Mucosa of stomach (tissue), 1 donor: ENCODE measurements at regions not wholly inside any gene's neighbourhood (a gene's known extent, or its start where the extent isn't known, plus 50 kb on each side); places are given as distances from the start of the nearest gene placed in this dataset.

Experiments used
- H3K27me3 ChIP-seq: one replicate; pipeline ENCODE4 v1.7.0; 2013; ENCODE audit warnings: mild to moderate bottlenecking, low read length; ENCODE audit not compliant: control insufficient read depth, insufficient read depth
- H3K36me3 ChIP-seq: one replicate; pipeline ENCODE4 v1.7.0; 2013; ENCODE audit warnings: low read length; ENCODE audit not compliant: control insufficient read depth, insufficient read depth
- H3K4me1 ChIP-seq: one replicate; pipeline ENCODE4 v1.7.0; 2013; ENCODE audit warnings: mild to moderate bottlenecking, low read length; ENCODE audit not compliant: control insufficient read depth, insufficient read depth
- H3K4me3 ChIP-seq: one replicate; pipeline ENCODE4 v1.7.0; 2013; ENCODE audit warnings: low read length
- H3K9ac ChIP-seq: one replicate; pipeline ENCODE4 v1.7.0; 2013; ENCODE audit warnings: mild to moderate bottlenecking, low read length, moderate library complexity
- H3K9me3 ChIP-seq: one replicate; pipeline ENCODE4 v1.7.0; 2013; ENCODE audit warnings: mild to moderate bottlenecking, low read length, moderate library complexity; ENCODE audit not compliant: control insufficient read depth
- donor health status: Pancreatic carcinoma.

DNA sequence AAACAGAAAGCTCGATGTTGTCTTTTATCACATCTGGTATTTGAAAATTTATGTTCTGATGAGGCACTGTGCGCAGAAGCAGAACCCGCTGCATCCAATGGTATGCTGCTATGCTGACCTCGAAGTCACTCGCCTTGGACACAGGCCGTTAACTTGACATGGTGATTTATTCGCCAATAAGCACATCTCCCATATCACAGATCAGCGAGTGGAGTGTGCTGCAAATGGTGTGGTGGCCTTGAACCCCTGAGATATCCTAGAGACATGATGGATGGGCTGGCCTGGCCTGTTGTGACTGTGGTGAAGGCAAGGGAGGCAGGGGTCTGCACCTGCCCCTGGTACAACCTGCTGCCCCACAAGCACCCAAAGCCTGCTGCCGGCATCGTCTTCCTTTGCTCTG, 175.4 kb upstream of the FRG1 start:
- Histone ChIP-seq H3K9ac (no peak overlapping the region), H3K4me3 (no peak overlapping the region), H3K4me1 (no peaks in the 10 kb centered on the region), H3K27me3 (no peaks in the 10 kb centered on the region), H3K9me3 (no peaks in the 10 kb centered on the region), H3K36me3 (no peaks in the 10 kb centered on the region)

DNA sequence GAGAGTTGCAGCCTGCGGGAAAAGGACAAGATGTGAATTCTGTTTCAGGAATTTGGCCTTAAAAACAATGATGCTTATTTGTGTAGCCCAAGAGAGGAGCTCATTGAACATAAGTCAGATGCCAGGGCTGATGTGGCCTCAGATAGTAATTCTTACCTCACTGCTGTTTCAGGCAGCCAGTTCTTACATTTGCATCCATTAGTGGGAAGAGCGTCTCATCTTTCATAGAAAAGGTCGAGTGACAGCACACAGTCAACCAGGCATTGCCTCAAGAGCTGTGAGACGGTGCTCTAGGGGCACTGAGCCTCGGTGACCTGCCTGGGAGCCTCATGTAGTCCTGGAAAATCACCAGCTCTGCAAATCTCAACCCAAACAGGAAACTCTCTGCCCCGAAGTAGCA, 174.9 kb upstream of the FRG1 start:
- H3K9ac ChIP-seq: no peak overlapping the region
- no peaks in the 10 kb centered on the region for H3K36me3 ChIP-seq
- H3K4me1 ChIP-seq: no peaks in the 10 kb centered on the region
- H3K27me3 ChIP-seq: no peaks in the 10 kb centered on the region
- H3K9me3 ChIP-seq: no peaks in the 10 kb centered on the region
- H3K4me3 ChIP-seq: no peak overlapping the region

DNA sequence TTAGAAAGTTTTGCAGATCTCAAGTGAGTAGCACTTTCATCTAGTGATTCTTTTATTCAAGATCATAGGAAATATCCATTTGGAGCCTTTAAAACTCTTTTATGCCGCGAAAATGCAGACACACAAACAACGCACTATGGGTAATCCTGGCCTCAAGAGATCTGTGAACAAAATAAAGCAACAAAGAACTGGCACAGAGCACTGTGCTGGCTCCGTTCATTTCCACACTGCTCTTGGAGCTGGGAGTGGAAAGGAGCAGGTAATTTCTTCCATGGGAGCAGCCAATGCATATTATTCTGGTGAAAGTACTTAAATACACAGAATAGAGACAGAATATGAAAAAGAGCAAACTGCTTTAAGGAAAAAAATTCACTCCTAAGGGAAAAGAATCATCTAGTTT, 172.7 kb upstream of the FRG1 start:
- Histone ChIP-seq H3K9ac (no peak overlapping the region), H3K36me3 (no peaks in the 10 kb centered on the region), H3K27me3 (no peaks in the 10 kb centered on the region), H3K9me3 (no peaks in the 10 kb centered on the region), H3K4me3 (no peak overlapping the region), H3K4me1 (no peaks in the 10 kb centered on the region)

DNA sequence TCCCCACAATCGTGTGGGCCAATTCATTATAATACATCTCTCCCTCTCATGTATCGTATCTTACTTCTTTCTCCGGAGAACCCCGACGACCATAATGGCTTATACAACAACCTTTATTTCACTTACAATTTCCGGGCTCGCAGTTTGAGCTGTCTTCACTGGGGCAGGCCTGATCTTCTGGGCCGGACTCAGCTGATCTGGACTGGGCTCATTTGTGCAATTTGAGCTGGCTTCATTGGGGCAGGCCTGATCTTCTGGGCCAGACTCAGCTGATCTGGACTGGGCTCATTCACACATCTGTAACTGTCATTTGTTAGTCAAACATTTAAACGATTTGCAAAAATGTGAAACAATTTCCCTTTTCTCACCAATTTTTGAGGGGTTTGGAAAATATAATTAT, 171.5 kb upstream of the FRG1 start:
- no peak overlapping the region for H3K9ac ChIP-seq
- no peaks in the 10 kb centered on the region for H3K4me1 ChIP-seq
- H3K27me3 ChIP-seq: no peaks in the 10 kb centered on the region
- H3K4me3 ChIP-seq: no peak overlapping the region
- H3K36me3 ChIP-seq: no peaks in the 10 kb centered on the region
- H3K9me3 ChIP-seq: no peaks in the 10 kb centered on the region

DNA sequence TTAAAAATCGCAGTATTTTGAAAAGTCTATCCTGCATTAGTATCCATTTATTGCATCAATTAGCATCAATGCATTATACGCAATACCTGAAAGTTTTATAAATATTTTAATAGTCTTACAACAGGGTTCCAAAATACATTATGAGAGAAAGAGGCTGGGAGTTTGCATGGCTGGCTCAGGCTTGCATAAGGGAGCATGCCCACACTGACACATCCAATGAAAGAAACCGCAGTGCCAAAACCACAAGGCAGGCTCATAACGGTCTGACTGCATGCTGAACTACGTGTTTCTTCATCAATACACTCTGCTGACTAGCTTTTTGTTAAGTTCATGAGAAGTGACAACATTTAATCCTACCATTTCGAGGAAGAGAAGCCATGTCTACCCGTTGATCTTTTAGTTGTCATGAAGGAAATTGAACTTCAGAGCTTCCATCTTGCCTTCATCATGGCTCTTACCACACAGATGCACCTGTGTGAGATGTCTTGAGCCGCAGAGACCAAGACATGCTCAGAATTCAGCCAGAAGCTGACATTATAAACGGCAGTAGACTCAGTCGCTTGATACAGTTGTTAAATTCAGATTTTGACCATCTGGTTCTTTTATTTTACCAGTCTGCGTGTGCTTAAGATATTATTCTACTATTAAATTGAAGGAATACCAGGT, 168.8 kb upstream of the FRG1 start:
- Histone ChIP-seq H3K9ac (no peak overlapping the region), H3K9me3 (no peaks in the 10 kb centered on the region), H3K4me3 (no peak overlapping the region), H3K36me3 (no peaks in the 10 kb centered on the region), H3K27me3 (no peaks in the 10 kb centered on the region), H3K4me1 (no peaks in the 10 kb centered on the region)

DNA sequence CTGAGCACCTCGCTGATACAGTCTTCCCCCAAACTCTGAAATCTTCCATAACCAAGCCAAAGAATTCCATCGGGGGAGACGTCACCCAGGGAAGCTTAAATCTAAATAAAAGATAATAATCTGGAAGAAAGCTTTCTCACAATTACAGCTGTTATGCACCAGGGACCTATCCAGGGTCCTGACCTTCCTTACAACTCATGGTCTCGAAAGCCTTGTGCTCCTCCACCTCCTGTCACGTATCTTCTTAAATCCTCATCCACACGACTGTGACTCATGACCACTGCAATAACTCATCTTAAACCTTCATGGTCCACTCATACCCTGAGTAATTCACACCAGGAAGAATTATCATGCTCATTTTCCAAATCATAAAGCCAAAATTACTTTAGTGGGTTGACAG, 166.8 kb upstream of the FRG1 start:
- no peaks in the 10 kb centered on the region for H3K36me3 ChIP-seq
- H3K9ac ChIP-seq: no peak overlapping the region
- H3K9me3 ChIP-seq: no peaks in the 10 kb centered on the region
- no peaks in the 10 kb centered on the region for H3K27me3 ChIP-seq
- H3K4me3 ChIP-seq: no peak overlapping the region
- H3K4me1 ChIP-seq: no peaks in the 10 kb centered on the region

DNA sequence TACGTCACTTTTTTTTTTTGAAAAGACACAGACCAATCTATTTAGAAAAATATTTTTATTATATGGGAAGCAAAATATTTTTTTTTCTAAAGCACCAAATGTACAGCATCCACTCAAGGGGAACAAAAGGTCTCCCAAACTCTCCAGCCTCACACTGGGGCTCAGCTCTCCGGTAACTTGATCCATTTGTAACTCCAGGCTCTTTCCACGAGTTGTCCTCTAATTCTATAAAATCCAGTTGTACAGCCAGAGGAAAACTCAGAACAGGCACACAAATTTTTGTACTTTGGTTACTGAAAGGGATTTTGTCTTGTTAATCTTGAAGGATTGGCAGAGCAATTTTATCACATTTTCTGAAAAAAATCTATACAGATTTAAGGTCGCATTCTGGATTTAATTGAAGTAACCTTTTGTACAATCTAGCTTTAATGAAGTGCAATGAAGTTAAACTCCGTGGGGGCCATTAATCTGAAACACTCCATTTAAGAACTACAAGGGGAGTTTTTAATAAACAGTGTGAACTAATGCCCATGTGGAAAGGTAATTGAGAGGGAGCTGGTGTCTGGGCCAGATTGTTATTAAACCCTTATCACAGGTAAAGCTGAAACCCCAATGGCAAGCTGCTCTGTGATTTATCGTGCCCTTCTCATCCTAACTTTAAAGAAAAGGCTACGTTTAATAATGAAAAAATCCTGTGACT, 161.2 kb upstream of the FRG1 start:
- Histone ChIP-seq H3K27me3 (no peaks in the 10 kb centered on the region), H3K9ac (no peak overlapping the region), H3K4me3 (no peak overlapping the region), H3K9me3 (no peaks in the 10 kb centered on the region), H3K36me3 (no peaks in the 10 kb centered on the region), H3K4me1 (no peaks in the 10 kb centered on the region)

DNA sequence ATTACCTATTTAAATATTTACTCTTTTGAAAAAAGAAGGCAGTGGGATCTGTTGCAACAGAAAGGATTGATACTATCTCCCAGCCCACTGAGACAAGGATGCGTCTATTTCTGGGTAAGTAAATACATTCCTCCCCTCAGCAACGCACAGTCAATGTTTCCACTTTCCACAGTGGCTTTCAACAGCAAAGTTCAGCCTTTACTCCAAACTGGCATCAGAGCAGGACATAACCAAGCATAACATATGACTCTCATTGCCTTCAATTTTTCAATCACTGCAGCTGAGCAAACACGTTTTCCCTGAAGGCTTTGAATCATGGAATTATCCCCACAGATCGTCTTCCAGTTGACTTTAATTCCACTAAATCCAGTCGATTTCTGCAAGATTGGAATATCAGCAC, 160.3 kb upstream of the FRG1 start:
- no peak overlapping the region for H3K4me3 ChIP-seq
- H3K9me3 ChIP-seq: no peaks in the 10 kb centered on the region
- no peaks in the 10 kb centered on the region for H3K4me1 ChIP-seq
- H3K9ac ChIP-seq: no peak overlapping the region
- H3K27me3 ChIP-seq: no peaks in the 10 kb centered on the region
- H3K36me3 ChIP-seq: no peaks in the 10 kb centered on the region

DNA sequence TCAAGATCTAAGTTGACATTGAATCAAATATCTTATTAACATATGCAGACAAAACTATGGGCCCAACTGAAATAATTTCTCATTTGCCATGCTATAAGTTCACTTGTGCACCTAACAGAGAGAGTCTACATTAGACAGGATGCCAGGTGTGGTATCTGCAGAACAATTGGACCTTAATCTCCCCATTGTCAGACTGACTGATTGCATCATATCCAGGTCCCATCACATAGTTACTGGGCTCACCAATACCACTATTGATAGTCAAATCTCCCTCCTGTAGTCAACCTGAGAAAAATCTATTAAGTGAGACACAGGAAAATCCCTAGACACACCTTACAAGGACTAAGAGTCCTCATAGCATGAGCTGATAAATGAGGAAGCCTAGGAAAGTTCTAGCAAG, 156.0 kb upstream of the FRG1 start:
- Histone ChIP-seq H3K9ac (no peak overlapping the region), H3K9me3 (no peaks in the 10 kb centered on the region), H3K36me3 (no peaks in the 10 kb centered on the region), H3K4me1 (no peaks in the 10 kb centered on the region), H3K4me3 (no peak overlapping the region), H3K27me3 (no peaks in the 10 kb centered on the region)

DNA sequence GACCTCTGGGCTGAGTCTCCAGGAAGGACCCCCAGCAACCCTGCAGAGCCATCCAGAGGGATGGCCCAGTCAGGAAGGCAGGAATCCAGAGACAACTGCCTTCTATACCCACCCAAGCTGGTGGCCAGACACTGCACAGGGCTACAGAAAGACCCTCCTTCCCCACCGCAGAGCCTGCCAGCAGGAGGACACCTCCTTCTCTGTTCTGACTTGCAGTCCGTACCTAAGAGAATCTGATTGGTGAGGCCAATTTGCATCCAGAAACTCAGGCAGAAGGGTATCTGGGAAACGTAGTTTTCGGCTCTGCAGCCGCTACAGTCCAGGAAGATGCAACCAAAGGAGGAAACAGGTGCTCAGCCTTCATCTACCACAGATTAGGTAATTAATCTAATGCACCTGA, 155.4 kb upstream of the FRG1 start:
- Histone ChIP-seq H3K9ac (no peak overlapping the region), H3K27me3 (no peaks in the 10 kb centered on the region), H3K4me3 (no peak overlapping the region), H3K4me1 (no peaks in the 10 kb centered on the region), H3K36me3 (no peaks in the 10 kb centered on the region), H3K9me3 (no peaks in the 10 kb centered on the region)

DNA sequence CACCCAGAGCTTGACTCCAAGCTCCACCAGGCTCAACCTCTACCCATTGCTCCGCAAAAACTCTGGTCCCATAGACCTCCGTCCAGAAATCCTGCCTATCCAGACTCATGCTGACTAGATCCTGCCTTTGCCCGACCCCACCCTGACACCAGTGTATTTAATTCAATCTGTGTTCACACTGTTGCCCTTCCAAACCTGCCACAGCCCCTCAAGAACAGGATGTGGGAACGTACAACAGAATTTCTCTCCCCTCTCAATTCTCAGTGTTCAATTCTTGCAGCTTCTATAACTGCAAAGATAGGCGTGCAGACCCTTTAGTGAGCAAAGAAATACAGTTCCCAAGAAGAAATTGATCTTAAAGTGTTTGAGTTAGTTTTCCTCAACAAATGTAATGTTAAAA, 154.2 kb upstream of the FRG1 start:
- Histone ChIP-seq H3K4me3 (no peak overlapping the region), H3K9ac (no peak overlapping the region), H3K36me3 (no peaks in the 10 kb centered on the region), H3K9me3 (no peaks in the 10 kb centered on the region), H3K27me3 (no peaks in the 10 kb centered on the region), H3K4me1 (no peaks in the 10 kb centered on the region)

DNA sequence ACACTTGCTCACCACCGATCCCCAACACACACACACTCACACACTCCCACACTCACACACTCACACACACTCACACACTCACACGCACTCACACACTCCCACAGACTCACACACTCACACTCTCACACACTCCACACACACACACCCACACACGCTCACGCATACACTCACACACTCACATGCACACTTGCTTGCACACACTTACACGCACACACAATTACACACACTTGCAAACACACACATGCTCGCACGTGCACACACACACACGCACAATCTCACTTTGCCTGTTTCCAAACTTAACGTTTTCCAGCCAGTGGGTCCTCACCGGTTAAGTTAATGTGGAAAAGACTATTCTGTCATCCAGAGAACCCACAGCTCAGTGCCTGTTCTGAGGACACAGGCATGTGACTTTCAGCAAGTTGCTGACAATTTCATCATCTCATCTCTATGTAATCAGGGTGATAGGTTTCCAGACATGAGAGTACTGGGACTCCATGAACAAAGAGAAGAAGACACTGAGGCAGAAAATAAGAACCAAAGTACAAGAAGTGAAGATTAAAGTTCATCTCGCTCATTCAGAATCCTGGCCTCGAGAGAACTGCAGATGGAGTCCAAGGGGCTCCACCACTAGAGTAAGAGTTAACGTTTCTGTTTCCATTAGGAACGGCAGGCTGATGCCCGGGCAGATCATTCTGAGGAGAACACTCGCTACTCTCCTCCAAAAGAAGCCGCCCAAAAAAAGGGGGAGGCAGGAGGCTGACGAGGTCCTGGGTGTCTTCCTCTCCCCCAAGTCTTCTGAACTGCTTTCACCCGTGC, 153.2 kb upstream of the FRG1 start:
- no peaks in the 10 kb centered on the region for H3K27me3 ChIP-seq
- no peaks in the 10 kb centered on the region for H3K4me1 ChIP-seq
- H3K9ac ChIP-seq: no peak overlapping the region
- H3K9me3 ChIP-seq: no peaks in the 10 kb centered on the region
- H3K4me3 ChIP-seq: no peak overlapping the region
- H3K36me3 ChIP-seq: no peaks in the 10 kb centered on the region
